Activated CD8-positive, alpha-beta memory T cell treated with anti-CD3 and anti-CD28 coated beads, Interleukin-2, amount 50 U/mL, for 24 hours (primary cell): ENCODE measurements at regions not wholly inside any gene's neighbourhood (a gene's known extent, or its start where the extent isn't known, plus 50 kb on each side); places are given as distances from the start of the nearest gene placed in this dataset.

Experiments
- DNase-seq: peaks from one replicate; pipeline ENCODE4 v3.0.0-alpha.2; 2020; ENCODE audit errors: extremely low read depth

- DNase-seq, result no peak
These were observed 92.5 kb upstream of the ENPP6 start for GRCh38 chr4:184310171-184310567.

DNA sequence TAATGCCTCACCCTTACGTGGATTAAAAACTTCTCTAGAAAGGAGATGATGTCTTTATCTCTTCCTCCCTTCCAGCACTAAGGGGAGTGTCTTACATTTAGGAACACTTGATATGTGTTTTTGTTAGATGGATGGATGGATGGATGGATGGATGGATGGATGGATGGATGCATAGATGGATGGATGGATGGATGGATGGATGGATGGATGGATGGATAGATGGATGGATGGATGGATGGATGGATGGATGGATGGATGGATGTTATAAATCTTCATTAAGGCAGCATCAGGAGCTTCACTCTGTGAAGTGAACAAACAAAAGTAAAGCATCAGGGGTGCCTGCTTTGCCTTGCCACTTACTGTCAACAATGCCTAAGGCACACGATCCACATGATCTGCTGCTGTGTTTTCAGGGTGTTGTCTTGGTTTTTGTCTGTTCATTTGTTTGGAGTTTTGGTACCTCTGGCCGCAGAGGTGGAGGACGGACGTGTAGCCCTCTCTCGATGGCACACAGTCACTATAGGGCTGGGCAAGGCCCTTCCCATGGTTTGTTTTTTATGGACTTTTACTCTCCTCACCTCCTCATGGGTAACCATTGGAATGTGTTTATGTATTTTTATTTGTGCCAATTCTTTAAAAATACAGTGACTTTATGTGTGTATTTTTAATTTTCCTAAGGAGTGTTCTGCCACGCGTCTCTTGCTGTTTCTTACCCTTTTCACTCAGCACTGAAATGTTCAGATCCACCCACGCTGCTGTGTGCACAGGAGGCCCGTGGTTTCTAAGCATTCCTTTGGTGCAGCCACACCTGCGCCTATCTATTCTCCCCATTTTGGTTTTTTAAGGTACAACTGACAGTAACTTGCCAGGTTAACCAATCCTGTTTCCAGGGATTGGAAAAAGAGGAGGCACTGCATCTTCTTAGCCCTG lies 91.8 kb upstream of the ENPP6 start:
- DNase-seq, result no peak

- no peak for DNase-seq
These were observed 89.3 kb upstream of the ENPP6 start for GRCh38 chr4:184306949-184307348.

- DNase-seq, result no peak
These were observed 88.8 kb upstream of the ENPP6 start for GRCh38 chr4:184306470-184306869.

- DNase-seq, result no peak
These were observed 83.1 kb upstream of the ENPP6 start for GRCh38 chr4:184300816-184301215.

- no peak for DNase-seq
These were observed 80.6 kb upstream of the ENPP6 start for GRCh38 chr4:184298254-184298653.

GRCh38 chr4:184295206-184295605 lies 77.5 kb upstream of the ENPP6 start:
- DNase-seq, result no peak

- no peak for DNase-seq
These were observed 77.0 kb upstream of the ENPP6 start for GRCh38 chr4:184294606-184295133.

- no peak for DNase-seq
These were observed 75.9 kb upstream of the ENPP6 start for GRCh38 chr4:184293552-184293951.

DNA sequence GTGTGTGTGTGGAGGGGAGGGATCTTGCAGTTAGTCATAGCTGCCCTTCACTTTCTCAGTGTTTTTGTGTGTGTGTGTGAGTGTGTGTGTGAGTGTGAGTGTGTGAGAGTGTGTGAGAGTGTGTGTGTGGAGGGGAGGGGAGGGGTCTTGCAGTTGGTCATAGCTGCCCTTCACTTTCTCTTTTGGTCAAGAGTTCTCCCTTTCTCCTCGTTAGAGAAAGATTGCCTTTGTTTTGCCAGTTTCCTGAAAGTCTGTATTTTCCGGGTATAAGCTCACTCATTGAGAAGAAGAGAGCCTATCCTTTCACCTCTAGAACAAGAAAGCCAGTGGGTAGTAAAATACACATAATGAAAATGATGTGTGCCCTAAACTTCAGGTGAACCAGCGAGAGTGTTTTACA lies 75.2 kb upstream of the ENPP6 start:
- no peak for DNase-seq

GRCh38 chr4:184292465-184292867 lies 74.8 kb upstream of the ENPP6 start:
- DNase-seq, result no peak

- no peak for DNase-seq
These were observed 71.5 kb upstream of the ENPP6 start for GRCh38 chr4:184289179-184289535.

- no peak for DNase-seq
These were observed 70.9 kb upstream of the ENPP6 start for GRCh38 chr4:184288451-184289178.

DNA sequence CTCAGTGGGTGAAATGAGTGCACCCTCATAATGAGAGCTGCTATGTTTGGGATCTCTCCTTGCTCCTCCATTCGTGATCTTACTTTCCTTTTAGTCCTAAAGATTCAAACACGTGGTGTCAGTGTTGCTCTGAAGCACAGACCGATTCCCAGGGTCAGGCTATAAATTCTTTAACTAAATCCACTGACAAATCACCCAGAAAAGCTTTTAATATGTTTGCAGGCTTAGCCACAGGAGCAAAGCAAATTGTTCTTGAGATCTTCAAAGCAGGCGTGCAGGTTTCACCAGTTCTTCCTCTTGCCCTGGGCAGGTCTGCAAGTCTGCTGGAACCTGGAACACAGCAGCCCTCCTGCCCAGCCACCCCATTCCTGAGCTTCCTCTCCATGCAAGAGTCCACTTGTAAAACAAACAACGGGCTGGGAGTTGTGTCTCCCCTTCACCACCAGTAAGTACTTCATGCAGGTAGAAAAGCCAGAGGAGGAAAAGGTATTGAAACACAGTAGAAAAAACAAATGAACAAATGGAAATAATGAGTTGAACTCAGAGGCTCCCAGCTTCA lies 70.1 kb upstream of the ENPP6 start:
- DNase-seq, result no peak

GRCh38 chr4:184286358-184286757 lies 68.7 kb upstream of the ENPP6 start:
- no peak for DNase-seq

- DNase-seq, result no peak
These were observed 67.1 kb upstream of the ENPP6 start for GRCh38 chr4:184284742-184285141.

DNA sequence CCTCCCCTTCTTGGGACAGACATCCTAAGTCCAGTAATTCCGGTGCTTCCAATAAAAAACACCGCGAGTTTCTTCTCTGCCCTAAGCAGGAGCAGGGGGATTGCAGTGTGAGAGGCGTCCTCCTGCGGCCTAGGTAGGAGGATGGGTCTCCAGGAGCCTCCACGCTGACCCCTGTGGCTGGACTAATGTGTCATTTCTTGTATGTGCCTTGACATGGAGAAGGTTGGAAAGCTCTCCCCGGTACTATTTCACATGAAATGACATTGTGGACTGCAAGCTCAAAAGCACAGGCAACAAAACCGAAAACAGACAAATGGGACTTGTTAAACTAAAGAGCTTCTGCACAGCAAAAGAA lies 66.6 kb upstream of the ENPP6 start:
- no peak for DNase-seq

DNA sequence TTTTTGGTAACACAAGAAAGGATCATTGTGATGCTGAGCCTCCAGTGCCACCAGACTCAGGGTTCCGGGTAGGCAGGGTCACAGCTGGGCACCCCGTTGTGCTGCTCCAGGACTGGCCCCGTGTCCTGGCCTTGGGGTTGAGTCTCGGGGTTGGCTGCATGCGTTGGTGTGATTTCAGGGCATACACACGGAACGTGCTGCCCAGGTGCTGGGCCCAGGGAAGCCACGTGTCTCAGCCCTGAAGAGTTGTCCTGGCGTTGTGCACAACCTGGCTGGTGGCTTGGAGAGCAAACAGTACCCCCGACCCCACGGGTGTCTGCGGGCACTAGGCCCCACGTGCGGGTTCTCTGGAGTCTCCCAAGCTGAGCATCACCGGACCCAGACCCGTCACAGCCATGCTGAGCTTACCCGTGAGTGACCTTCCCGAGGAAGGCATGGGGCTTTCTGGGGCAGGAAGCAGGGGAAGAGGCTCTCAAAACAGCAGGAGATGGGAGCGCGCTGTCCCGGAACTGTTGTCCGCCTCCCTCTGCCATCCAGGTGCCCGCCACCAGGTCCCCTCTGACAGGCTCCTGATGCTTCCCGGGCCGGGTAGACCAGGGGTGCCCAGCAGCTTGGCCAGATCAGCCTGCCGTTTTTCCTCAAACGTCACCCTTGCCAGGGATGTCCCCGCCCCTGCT lies 66.1 kb upstream of the ENPP6 start:
- no peak for DNase-seq

- no peak for DNase-seq
These were observed 65.4 kb upstream of the ENPP6 start for GRCh38 chr4:184282895-184283654.

DNA sequence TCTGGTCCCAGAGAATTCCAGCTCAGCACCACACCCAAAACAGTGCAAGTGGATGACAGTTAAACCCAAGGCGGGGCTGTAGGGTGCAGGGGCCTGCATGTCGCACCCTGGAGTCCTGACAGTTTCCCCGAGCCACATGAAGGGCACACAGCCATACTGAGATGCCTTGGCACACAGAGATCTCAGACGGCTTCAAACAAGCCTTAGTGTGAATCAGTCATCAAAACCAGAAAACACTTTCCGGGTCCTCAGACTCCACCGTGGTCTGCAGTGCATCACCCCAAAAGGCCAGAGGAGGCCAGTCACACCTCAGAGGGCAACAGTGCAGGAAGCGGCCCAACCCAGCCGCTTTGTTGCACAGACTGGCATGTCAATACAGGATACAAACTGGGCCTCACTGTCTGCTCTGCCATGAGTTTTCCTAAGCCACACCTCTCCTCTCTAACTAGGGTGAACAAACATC lies 64.6 kb upstream of the ENPP6 start:
- no peak for DNase-seq
